ENCODE measurements at regions not wholly inside any gene's neighbourhood (a gene's known extent, or its start where the extent isn't known, plus 50 kb on each side); places are given as distances from the start of the nearest gene placed in this dataset.

DNA sequence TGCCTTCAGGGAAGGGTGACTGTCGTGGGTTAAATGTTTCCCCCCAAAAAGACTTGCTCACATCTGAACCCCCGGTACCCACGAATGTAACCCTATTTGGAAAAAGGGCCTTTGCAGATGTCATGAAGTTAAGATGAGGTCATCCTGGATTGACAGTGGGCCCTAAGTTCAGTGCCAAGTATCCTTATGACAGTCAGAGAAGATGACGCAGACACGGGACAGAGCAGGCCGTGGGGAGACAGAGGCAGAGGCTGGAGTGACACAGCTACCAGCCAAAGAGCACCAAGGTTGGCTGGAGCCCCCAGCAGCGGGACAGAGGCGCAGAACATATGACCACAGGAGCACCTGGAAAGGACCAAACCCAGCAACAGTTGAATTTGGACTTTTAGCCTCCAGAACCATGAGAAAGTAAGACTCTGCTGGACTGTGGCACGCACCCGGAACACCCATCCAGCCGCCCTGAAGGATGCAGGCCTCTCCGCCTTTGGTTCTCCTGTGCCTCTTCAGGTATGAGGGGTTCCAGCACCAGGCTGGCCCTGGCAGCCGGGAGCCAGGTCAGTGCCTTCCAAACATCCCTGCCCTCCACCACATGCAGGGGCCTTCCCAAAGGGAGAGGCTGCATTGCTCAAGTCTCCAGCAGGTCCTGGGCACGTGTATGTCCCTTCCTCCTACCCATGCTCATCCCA, 104.0 kb downstream of the FOXL1 start:
- Histone ChIP-seq H3K27ac (no peak overlapping the region), H3K9me3 (peaks cover 17% of the 10 kb centered on the region; the same call in 2 of the 3 replicates), H3K4me2 (no peak overlapping the region), H3K4me1 (no peaks in the 10 kb centered on the region), H3K4me3 (no peak overlapping the region)
- no peak for ATAC-seq
- ChIA-PET POLR2A (no interaction called here), CTCF (no interaction called here)
- TF ChIP-seq TFCP2L1 (CRISPR knock-in tag; IDR thresholded peaks at IDR 0.05) (no peak), NPAS2 (CRISPR knock-in tag; IDR thresholded peaks at IDR 0.05; ENCODE audit: borderline replicate concordance) (no peak), EP300 (IDR thresholded peaks at IDR 0.05) (no peak), POLR2AphosphoS2 (conservative IDR thresholded peaks at IDR 0.05; ENCODE audit: low read length) (no peak), RFX5 (IDR thresholded peaks at IDR 0.05) (no peak), HOXB5 (CRISPR knock-in tag; IDR thresholded peaks at IDR 0.05) (no peak), HDAC2 (IDR thresholded peaks at IDR 0.05) (no peak), RNF2 (IDR thresholded peaks at IDR 0.05; ENCODE audit: borderline replicate concordance, low read depth) (no peak), EHMT2 (IDR thresholded peaks at IDR 0.05; ENCODE audit: low read depth) (no peak), ZC3H11A (IDR thresholded peaks at IDR 0.05) (no peak), KDM5A (IDR thresholded peaks at IDR 0.05) (no peak)
- TF ChIP-seq, protein P1, sequence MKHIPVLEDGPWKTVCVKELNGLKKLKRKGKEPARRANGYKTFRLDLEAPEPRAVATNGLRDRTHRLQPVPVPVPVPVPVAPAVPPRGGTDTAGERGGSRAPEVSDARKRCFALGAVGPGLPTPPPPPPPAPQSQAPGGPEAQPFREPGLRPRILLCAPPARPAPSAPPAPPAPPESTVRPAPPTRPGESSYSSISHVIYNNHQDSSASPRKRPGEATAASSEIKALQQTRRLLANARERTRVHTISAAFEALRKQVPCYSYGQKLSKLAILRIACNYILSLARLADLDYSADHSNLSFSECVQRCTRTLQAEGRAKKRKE (CRISPR knock-in tag; IDR thresholded peaks at IDR 0.05; ENCODE audit: low read depth) = no peak
- TF ChIP-seq, protein P2, sequence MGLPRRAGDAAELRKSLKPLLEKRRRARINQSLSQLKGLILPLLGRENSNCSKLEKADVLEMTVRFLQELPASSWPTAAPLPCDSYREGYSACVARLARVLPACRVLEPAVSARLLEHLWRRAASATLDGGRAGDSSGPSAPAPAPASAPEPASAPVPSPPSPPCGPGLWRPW (IDR thresholded peaks at IDR 0.05) = no peak
- no peak for DNase-seq (ENCODE audit: low read depth in 1 of 2, low spot score in 1 of 2)
- 89% methylated on average over 13 of the region's 14 CpGs for WGBS (ENCODE audit: missing lambda C conversion rate)
- FAIRE-seq = no peak

DNA sequence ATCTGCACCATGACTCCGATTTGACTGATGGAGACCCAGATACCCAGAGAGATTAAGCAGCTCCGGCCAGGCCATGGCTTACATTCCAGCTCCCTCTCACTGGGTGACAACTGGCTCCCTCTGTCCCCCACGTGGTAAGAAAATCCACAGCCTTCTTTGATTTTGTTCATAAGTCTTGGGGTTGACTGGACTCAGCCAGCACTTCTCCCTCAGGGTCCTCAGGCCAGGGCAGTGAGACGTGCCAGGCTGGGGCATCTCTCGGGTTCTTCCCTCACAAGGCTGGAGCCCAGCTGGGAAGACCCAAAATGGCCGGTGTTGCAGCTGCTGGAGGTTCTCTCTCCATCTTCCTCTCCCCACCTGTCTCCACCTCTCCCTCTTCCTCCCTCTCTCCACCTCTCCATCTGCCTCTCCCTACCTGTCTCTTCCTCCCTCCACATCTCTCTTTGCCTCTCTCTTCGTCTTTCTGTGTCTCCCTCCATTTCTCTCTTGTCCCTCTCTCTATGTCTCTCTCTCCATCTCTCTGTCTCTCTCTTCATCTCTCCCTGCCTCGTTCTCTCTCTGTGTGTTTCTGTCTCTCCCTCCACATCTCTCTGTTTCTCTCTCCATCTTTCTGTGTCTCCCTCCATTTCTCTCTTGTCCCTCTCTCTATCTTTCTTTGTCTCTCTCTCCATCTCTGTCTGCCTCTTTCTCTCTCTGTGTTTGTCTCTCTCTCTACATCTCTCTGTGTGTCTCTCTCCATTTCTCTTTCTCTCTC, 105.3 kb downstream of the FOXL1 start:
- ATAC-seq = peak in 1 of 2 experiments; percentile 19; a peak in 1 of 6 replicates
- Histone ChIP-seq H3K4me1 (no peaks in the 10 kb centered on the region), H3K4me2 (no peak overlapping the region), H3K9me3 (peaks cover 10% of the 10 kb centered on the region; the same call in 1 of the 3 replicates), H3K4me3 (no peak overlapping the region), H3K27ac (no peak overlapping the region)
- POLR2A ChIA-PET = no interaction called here
- TF ChIP-seq, protein P3, sequence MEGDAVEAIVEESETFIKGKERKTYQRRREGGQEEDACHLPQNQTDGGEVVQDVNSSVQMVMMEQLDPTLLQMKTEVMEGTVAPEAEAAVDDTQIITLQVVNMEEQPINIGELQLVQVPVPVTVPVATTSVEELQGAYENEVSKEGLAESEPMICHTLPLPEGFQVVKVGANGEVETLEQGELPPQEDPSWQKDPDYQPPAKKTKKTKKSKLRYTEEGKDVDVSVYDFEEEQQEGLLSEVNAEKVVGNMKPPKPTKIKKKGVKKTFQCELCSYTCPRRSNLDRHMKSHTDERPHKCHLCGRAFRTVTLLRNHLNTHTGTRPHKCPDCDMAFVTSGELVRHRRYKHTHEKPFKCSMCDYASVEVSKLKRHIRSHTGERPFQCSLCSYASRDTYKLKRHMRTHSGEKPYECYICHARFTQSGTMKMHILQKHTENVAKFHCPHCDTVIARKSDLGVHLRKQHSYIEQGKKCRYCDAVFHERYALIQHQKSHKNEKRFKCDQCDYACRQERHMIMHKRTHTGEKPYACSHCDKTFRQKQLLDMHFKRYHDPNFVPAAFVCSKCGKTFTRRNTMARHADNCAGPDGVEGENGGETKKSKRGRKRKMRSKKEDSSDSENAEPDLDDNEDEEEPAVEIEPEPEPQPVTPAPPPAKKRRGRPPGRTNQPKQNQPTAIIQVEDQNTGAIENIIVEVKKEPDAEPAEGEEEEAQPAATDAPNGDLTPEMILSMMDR (IDR thresholded peaks at IDR 0.05) = no peak
- TF ChIP-seq, protein P1 (CRISPR knock-in tag; IDR thresholded peaks at IDR 0.05; ENCODE audit: low read depth) = no peak
- TF ChIP-seq FOSB (CRISPR knock-in tag; IDR thresholded peaks at IDR 0.05) = no peak
- no peak for TF ChIP-seq EP300 (IDR thresholded peaks at IDR 0.05)
- no peak for DNase-seq (ENCODE audit: low read depth in 1 of 2, low spot score in 1 of 2)
- 71% methylated on average over 8 of the region's 8 CpGs for WGBS (ENCODE audit: missing lambda C conversion rate)
- CTCF ChIA-PET = no interaction called here
- FAIRE-seq = no peak

DNA sequence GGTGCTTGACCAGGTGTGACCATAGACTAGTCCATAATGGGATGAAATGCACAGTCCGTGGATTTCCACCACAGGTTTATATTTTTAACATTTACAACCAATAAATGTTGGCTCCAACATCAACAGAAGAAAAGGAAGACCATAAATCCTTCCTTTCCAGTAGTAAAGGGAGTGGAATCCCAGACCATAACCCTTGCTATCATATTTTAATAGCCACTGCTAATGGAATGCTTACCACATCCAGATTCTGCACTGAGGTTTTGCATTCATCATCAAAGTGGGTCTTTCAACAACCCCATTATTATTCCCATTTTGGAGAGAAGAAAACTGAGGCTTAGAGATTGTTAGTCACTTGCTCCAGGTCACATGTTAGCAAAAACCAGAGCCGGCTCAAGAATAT, 106.7 kb downstream of the FOXL1 start:
- H3K27ac ChIP-seq = no peak overlapping the region
- 67% methylated on average over 2 of the region's 2 CpGs for WGBS (ENCODE audit: missing lambda C conversion rate)
- POLR2A ChIA-PET = no interaction called here
- TF ChIP-seq RNF2 (IDR thresholded peaks at IDR 0.05; ENCODE audit: borderline replicate concordance, low read depth) (no peak), CHD2 (IDR thresholded peaks at IDR 0.05; ENCODE audit: low read length, partially characterized antibody) (no peak), FOXS1 (CRISPR knock-in tag; IDR thresholded peaks at IDR 0.05) (no peak), HEYL (CRISPR knock-in tag; IDR thresholded peaks at IDR 0.05) (no peak), CHD4 (IDR thresholded peaks at IDR 0.05; ENCODE audit: borderline replicate concordance) (no peak), CBX2 (IDR thresholded peaks at IDR 0.05; ENCODE audit: borderline replicate concordance, low read depth) (no peak), BHLHE40 (IDR thresholded peaks at IDR 0.05; ENCODE audit: low read depth, low read length) (no peak)
- TF ChIP-seq, protein P3 (IDR thresholded peaks at IDR 0.05) = no peak
- TF ChIP-seq, protein P2 (IDR thresholded peaks at IDR 0.05) = no peak
- TF ChIP-seq, protein P1 (CRISPR knock-in tag; IDR thresholded peaks at IDR 0.05; ENCODE audit: low read depth) = no peak
- TF ChIP-seq, protein P4, sequence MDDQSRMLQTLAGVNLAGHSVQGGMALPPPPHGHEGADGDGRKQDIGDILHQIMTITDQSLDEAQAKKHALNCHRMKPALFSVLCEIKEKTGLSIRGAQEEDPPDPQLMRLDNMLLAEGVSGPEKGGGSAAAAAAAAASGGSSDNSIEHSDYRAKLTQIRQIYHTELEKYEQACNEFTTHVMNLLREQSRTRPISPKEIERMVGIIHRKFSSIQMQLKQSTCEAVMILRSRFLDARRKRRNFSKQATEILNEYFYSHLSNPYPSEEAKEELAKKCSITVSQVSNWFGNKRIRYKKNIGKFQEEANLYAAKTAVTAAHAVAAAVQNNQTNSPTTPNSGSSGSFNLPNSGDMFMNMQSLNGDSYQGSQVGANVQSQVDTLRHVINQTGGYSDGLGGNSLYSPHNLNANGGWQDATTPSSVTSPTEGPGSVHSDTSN (IDR thresholded peaks at IDR 0.05) = no peak

More for the DNA sequence above, 106.7 kb downstream of the FOXL1 start:
- Histone ChIP-seq H3K4me3 (no peak overlapping the region), H3K4me2 (no peak overlapping the region), H3K9me3 (peaks cover under 1% of the 10 kb centered on the region; the same call in 1 of the 3 replicates), H3K4me1 (no peaks in the 10 kb centered on the region)
- no peak for DNase-seq (ENCODE audit: low read depth in 1 of 2, low spot score in 1 of 2)
- CTCF ChIA-PET = interaction anchor here (0.7 to 0.8 kb wide), 2 partner anchors 16 to 97 kb away, joined by 3 to 4 read pairs; no protein-coding TSS in a partner anchor
- no peak for ATAC-seq
- no peak for FAIRE-seq

Data from A549 (cell line).